WI38 (cell line): ENCODE measurements at regions not wholly inside any gene's neighbourhood (a gene's known extent, or its start where the extent isn't known, plus 50 kb on each side); places are given as distances from the start of the nearest gene placed in this dataset.
"Not testable (repeated sequence)": the region's sequence is repeated elsewhere in the genome, so short reads cannot be mapped to it uniquely, and the experiment has no call there.

Experiments used
- H3K4me3 ChIP-seq: 2 replicates; pipeline ENCODE4 v1.5.1; 2011; ENCODE audit warnings: low read depth, mild to moderate bottlenecking, control low read depth, low read length
- CTCF ChIP-seq: IDR thresholded peaks from 2 replicates; pipeline ENCODE4 v1.5.1; 2012; ENCODE audit warnings: low read depth, mild to moderate bottlenecking, control low read depth, low read length

DNA sequence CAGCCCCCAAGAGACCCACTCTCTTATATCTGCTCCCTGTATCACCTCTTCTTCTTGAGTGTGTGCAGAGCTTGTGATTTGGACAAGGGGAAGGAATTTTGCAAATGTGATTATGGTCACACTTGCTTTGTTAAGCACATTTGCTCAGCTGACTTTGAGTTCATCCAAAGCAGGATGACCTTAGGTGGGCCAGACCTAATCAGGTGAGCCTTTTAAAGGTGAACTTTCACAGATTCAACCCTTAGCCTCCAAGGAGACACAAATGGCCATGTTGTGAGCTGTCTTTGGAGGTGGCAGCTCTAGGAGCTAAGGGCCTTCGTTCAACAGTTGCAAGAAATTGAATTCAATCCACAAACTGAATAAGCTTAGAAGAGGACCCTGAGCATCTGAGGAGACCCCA is 147.8 kb downstream of the DEFB131A start:
- H3K4me3 ChIP-seq: no peak overlapping the region
- no peak for TF ChIP-seq CTCF

- TF ChIP-seq CTCF: no peak
- no peak overlapping the region for H3K4me3 ChIP-seq
Observed at GRCh38 chr4:9594948-9595347, 150.7 kb downstream of the DEFB131A start.

GRCh38 chr4:9595531-9595930 is 151.3 kb downstream of the DEFB131A start:
- H3K4me3 ChIP-seq: not testable (repeated sequence)

- TF ChIP-seq CTCF: no peak
- no peak overlapping the region for H3K4me3 ChIP-seq
Observed at GRCh38 chr4:9599266-9599665, 155.1 kb downstream of the DEFB131A start.

- no peak for TF ChIP-seq CTCF
- no peak overlapping the region for H3K4me3 ChIP-seq
Observed at GRCh38 chr4:9600246-9600645, 156.0 kb downstream of the DEFB131A start.

- no peak overlapping the region for H3K4me3 ChIP-seq
- TF ChIP-seq CTCF: no peak
Observed at GRCh38 chr4:9602389-9602914, 158.2 kb downstream of the DEFB131A start.

DNA sequence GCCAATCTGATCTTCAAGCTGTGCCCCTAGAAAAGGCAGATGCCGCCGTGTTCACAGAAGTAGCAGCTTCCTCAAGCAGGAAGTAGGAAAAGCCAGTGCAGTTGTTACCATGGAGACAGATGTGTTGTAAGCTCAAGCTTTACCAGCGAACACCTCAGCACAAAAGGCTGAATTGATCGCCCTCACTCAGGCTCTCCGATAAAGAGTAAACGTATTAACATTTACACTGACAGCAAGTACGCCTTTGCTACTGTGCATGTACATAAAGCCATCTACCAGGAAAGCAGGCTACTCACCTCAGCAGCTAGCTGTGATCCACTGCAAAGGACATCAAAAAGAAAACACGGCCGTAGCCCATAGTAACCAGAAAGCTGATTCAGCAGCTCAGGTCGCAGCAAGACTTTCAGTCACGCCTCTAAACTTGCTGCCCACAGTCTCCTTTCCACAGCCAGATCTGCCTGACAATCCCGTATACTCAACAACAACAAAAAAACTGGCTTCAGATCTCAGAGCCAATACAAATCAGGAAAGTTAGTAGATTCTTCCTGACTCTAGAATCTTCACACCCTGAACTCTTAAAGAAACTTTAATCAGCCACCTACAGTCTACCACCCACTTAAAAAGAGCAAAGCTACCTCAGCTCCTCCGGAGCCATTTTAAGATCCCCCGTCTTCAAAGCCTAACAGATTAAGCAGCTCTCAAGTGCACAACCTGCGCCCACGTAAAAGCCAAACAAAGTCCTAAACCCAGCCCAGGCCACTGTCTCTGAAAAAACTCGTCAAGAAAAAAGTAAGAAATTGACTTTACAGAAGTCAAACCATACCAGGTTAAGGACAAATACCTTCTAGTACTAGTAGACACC is 160.0 kb downstream of the DEFB131A start:
- not testable (repeated sequence) for H3K4me3 ChIP-seq

DNA sequence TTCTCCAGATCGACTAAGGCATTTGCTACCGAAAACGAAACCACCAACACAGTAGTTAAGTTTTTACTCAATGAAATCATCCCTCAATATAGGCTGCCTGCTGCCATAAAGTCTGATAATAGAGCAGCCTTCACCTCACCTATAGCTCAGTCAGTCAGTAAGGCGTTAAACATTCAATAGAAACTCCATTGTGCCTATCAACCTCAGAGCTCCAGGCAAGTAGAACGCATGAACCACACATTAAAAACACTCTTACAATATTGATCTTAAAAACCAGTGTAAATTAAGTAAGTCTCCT is 160.6 kb downstream of the DEFB131A start:
- not testable (repeated sequence) for H3K4me3 ChIP-seq

DNA sequence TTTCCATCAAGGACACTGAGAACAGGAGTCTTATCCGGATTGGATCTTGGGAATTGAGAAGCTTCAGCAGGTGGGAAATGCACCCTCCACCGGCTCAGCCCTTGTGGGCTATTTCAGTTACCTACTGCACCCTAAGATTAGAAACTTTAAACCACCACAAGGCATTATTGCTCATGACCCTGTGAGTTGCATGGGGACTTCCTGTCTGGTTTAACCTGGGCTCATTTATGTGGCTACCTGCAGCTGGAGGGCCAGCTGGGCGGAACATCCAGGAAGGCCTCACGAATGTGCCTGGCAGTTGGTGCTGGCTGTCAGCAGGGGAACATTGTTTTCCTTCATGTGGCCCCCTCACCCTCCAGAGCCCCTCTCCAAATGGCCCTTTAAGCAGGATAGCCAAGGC is 164.1 kb downstream of the DEFB131A start:
- H3K4me3 ChIP-seq: no peak overlapping the region
- TF ChIP-seq CTCF: no peak

GRCh38 chr4:9610321-9610720 is 166.1 kb downstream of the DEFB131A start:
- not testable (repeated sequence) for H3K4me3 ChIP-seq
